Mesenchymal stem cell (in vitro differentiated cells and primary cell): ENCODE measurements at regions not wholly inside any gene's neighbourhood (a gene's known extent, or its start where the extent isn't known, plus 50 kb on each side); places are given as distances from the start of the nearest gene placed in this dataset.

Experiments
- DNase-seq: peaks from one replicate; pipeline ENCODE4 v3.0.0-alpha.2; 2013
- H2AFZ ChIP-seq: one replicate; pipeline ENCODE4 v1.6.1; 2013; ENCODE audit warnings: low read depth, mild to moderate bottlenecking, control low read depth, inconsistent platforms, low read length, moderate library complexity
- H2AK5ac ChIP-seq: 2 replicates; pipeline ENCODE4 v1.6.1; 2013; ENCODE audit warnings: low read length, moderate library complexity, mild to moderate bottlenecking, inconsistent platforms; ENCODE audit not compliant: severe bottlenecking
- H2BK120ac ChIP-seq: one replicate; pipeline ENCODE4 v1.6.1; 2013; ENCODE audit warnings: low read depth, mild to moderate bottlenecking, inconsistent platforms, low read length, moderate library complexity
- H2BK12ac ChIP-seq, 2 experiments: one replicate each; pipeline ENCODE4 v1.6.1; 2013; ENCODE audit warnings: inconsistent platforms in 2 of 2, low read length in 2 of 2, mild to moderate bottlenecking in 2 of 2, moderate library complexity in 2 of 2, control low read depth in 1 of 2
- H2BK15ac ChIP-seq: one replicate; pipeline ENCODE4 v1.6.1; 2013; ENCODE audit warnings: mild to moderate bottlenecking, low read depth, inconsistent platforms; ENCODE audit not compliant: poor library complexity, severe bottlenecking
- H2BK5ac ChIP-seq: 2 replicates; pipeline ENCODE4 v1.6.1; 2013; ENCODE audit warnings: low read depth, mild to moderate bottlenecking, low read length, control low read depth, inconsistent platforms; ENCODE audit not compliant: poor library complexity, severe bottlenecking
- H3K14ac ChIP-seq, 2 experiments: one replicate each; pipeline ENCODE4 v1.6.1; 2013; ENCODE audit warnings: inconsistent platforms in 2 of 2, low read length in 2 of 2, control low read depth in 1 of 2, mild to moderate bottlenecking in 1 of 2, moderate library complexity in 1 of 2
- H3K18ac ChIP-seq, 2 experiments: one replicate each; pipeline ENCODE4 v1.6.1; 2013; ENCODE audit warnings: inconsistent platforms in 2 of 2, low read length in 2 of 2, control low read depth in 1 of 2, low read depth in 1 of 2, mild to moderate bottlenecking in 1 of 2
- H3K23ac ChIP-seq, 2 experiments: one replicate each; pipeline ENCODE4 v1.6.1; 2013; ENCODE audit warnings: inconsistent platforms in 2 of 2, low read length in 2 of 2, mild to moderate bottlenecking in 2 of 2, moderate library complexity in 2 of 2, control low read depth in 1 of 2
- H3K27ac ChIP-seq: 2 replicates; pipeline ENCODE4 v1.5.1; 2013; ENCODE audit warnings: mild to moderate bottlenecking, moderate library complexity, low read length, control low read depth, inconsistent platforms; ENCODE audit not compliant: poor library complexity, severe bottlenecking
- H3K27me3 ChIP-seq, 2 experiments: 2 replicates each; pipeline versions ENCODE4 v1.6.1 to v1.7.0; 2013; ENCODE audit warnings: low read length in 2 of 2, mild to moderate bottlenecking in 2 of 2, moderate library complexity in 2 of 2, control low read depth in 1 of 2, inconsistent platforms in 1 of 2; ENCODE audit not compliant: control insufficient read depth in 1 of 2, insufficient read depth in 1 of 2
- H3K36me3 ChIP-seq, 2 experiments: 2 replicates each; pipeline versions ENCODE4 v1.6.1 to v1.7.0; 2013; ENCODE audit warnings: low read length in 2 of 2, control low read depth in 1 of 2, inconsistent platforms in 1 of 2, low read depth in 1 of 2, mild to moderate bottlenecking in 1 of 2; ENCODE audit not compliant: insufficient read depth in 2 of 2, control insufficient read depth in 1 of 2
- H3K4ac ChIP-seq, 2 experiments: one replicate each; pipeline ENCODE4 v1.6.1; 2013; ENCODE audit warnings: inconsistent platforms in 2 of 2, low read length in 2 of 2, mild to moderate bottlenecking in 2 of 2, moderate library complexity in 2 of 2, control low read depth in 1 of 2, low read depth in 1 of 2
- H3K4me1 ChIP-seq: 2 replicates; pipeline ENCODE4 v1.6.1; 2013; ENCODE audit warnings: low read depth, low read length, control low read depth; ENCODE audit not compliant: control insufficient read depth, insufficient read depth
- H3K4me2 ChIP-seq: 2 replicates; pipeline ENCODE4 v1.6.1; 2013; ENCODE audit warnings: low read length, mild to moderate bottlenecking, inconsistent platforms; ENCODE audit not compliant: poor library complexity, severe bottlenecking
- H3K4me3 ChIP-seq, 2 experiments: 2 replicates each; pipeline versions ENCODE4 v1.5.1 to v1.7.0; 2013; ENCODE audit warnings: low read length in 2 of 2, mild to moderate bottlenecking in 2 of 2, control low read depth in 1 of 2, low read depth in 1 of 2; ENCODE audit not compliant: insufficient read depth in 1 of 2
- H3K79me1 ChIP-seq: replicated peaks from 2 replicates; pipeline ENCODE4 v1.6.1; 2013; ENCODE audit warnings: mild to moderate bottlenecking, control low read depth, low read length, inconsistent platforms; ENCODE audit not compliant: poor library complexity, severe bottlenecking
- H3K9ac ChIP-seq: 2 replicates; pipeline ENCODE4 v1.7.0; 2013; ENCODE audit warnings: mild to moderate bottlenecking, low read length, moderate library complexity
- H3K9me3 ChIP-seq: 2 replicates; pipeline ENCODE4 v1.7.0; 2013; ENCODE audit warnings: mild to moderate bottlenecking, low read length; ENCODE audit not compliant: control insufficient read depth
- H4K8ac ChIP-seq: one replicate; pipeline ENCODE4 v1.6.1; 2013; ENCODE audit warnings: inconsistent platforms, mild to moderate bottlenecking, low read length, moderate library complexity
- H4K91ac ChIP-seq: one replicate; pipeline ENCODE4 v1.6.1; 2013; ENCODE audit warnings: mild to moderate bottlenecking, low read length, inconsistent platforms
- WGBS: methylation state at CpG from one replicate; pipeline ENCODE4 v1.1.7; 2013; ENCODE audit warnings: mixed read lengths; 5-methylcytosine and 5-hydroxymethylcytosine counted together

- no peaks in the 10 kb centered on the region for H3K36me3 ChIP-seq
- H2BK120ac ChIP-seq: no peak overlapping the region
- no peak overlapping the region for H2AFZ ChIP-seq
- H3K18ac ChIP-seq: no peak overlapping the region
- H2AK5ac ChIP-seq: no peak overlapping the region
- no peak overlapping the region for H3K9ac ChIP-seq
- H3K4me2 ChIP-seq: no peak overlapping the region
- H3K27ac ChIP-seq: no peak overlapping the region
- peaks cover 12% of the 10 kb centered on the region for H3K9me3 ChIP-seq
- H3K4ac ChIP-seq: no peak overlapping the region
- no peaks in the 10 kb centered on the region for H3K4me1 ChIP-seq
- no peak overlapping the region for H3K14ac ChIP-seq
- H3K27me3 ChIP-seq: no peaks in the 10 kb centered on the region
- no peak for DNase-seq
- no peaks in the 10 kb centered on the region for H3K79me1 ChIP-seq
- no peak overlapping the region for H2BK12ac ChIP-seq
- H4K8ac ChIP-seq: no peak overlapping the region
- H3K4me3 ChIP-seq: no peak overlapping the region
- H4K91ac ChIP-seq: no peak overlapping the region
- 90% methylated on average over 3 of the region's 3 CpGs for WGBS
- H3K23ac ChIP-seq: no peak overlapping the region
- no peak overlapping the region for H2BK5ac ChIP-seq
- H2BK15ac ChIP-seq: no peak overlapping the region
These were observed 485.4 kb downstream of the TLR4 start for GRCh38 chr9:118189615-118190014.

- Histone ChIP-seq H3K4me1 (no peaks in the 10 kb centered on the region), H3K4me2 (no peak overlapping the region), H3K23ac (no peak overlapping the region), H3K9me3 (peaks cover 16% of the 10 kb centered on the region), H4K8ac (no peak overlapping the region), H3K27ac (no peak overlapping the region), H2AFZ (no peak overlapping the region), H3K4me3 (no peak overlapping the region), H2BK120ac (no peak overlapping the region), H4K91ac (no peak overlapping the region), H2BK12ac (no peak overlapping the region), H3K79me1 (no peaks in the 10 kb centered on the region), H3K27me3 (no peaks in the 10 kb centered on the region), H3K9ac (no peak overlapping the region), H3K4ac (no peak overlapping the region), H3K18ac (no peak overlapping the region), H3K14ac (no peak overlapping the region), H3K36me3 (no peaks in the 10 kb centered on the region), H2BK5ac (no peak overlapping the region), H2BK15ac (no peak overlapping the region), H2AK5ac (no peak overlapping the region)
- no CpG with 5 or more reads among the region's 2 CpGs for WGBS
- no peak for DNase-seq
These were observed 488.6 kb downstream of the TLR4 start for GRCh38 chr9:118192807-118193206.

- no peak overlapping the region for H3K23ac ChIP-seq
- no peak overlapping the region for H3K4ac ChIP-seq
- no peak for DNase-seq
- no peak overlapping the region for H4K91ac ChIP-seq
- H2BK12ac ChIP-seq: no peak overlapping the region
- H2AK5ac ChIP-seq: no peak overlapping the region
- H3K27ac ChIP-seq: no peak overlapping the region
- peaks cover 7% of the 10 kb centered on the region for H3K9me3 ChIP-seq
- H2BK5ac ChIP-seq: no peak overlapping the region
- no peaks in the 10 kb centered on the region for H3K36me3 ChIP-seq
- H4K8ac ChIP-seq: no peak overlapping the region
- no peak overlapping the region for H3K4me2 ChIP-seq
- no peak overlapping the region for H3K4me3 ChIP-seq
- H3K14ac ChIP-seq: no peak overlapping the region
- no peak overlapping the region for H3K18ac ChIP-seq
- H3K27me3 ChIP-seq: no peaks in the 10 kb centered on the region
- H2AFZ ChIP-seq: no peak overlapping the region
- no peaks in the 10 kb centered on the region for H3K4me1 ChIP-seq
- no peak overlapping the region for H2BK120ac ChIP-seq
- H3K79me1 ChIP-seq: no peaks in the 10 kb centered on the region
- H3K9ac ChIP-seq: no peak overlapping the region
- H2BK15ac ChIP-seq: no peak overlapping the region
These were observed 505.1 kb downstream of the TLR4 start for GRCh38 chr9:118209343-118209742.

GRCh38 chr9:118215549-118215948 lies 511.3 kb downstream of the TLR4 start:
- no peak overlapping the region for H2BK5ac ChIP-seq
- H3K18ac ChIP-seq: no peak overlapping the region
- H3K9me3 ChIP-seq: no peaks in the 10 kb centered on the region
- H2BK12ac ChIP-seq: no peak overlapping the region
- H3K79me1 ChIP-seq: no peaks in the 10 kb centered on the region
- H3K36me3 ChIP-seq: no peaks in the 10 kb centered on the region
- H4K8ac ChIP-seq: no peak overlapping the region
- H4K91ac ChIP-seq: no peak overlapping the region
- WGBS: 79% methylated on average over 1 of the region's 1 CpG
- no peak overlapping the region for H2AK5ac ChIP-seq
- no peak overlapping the region for H3K4me2 ChIP-seq
- H3K27ac ChIP-seq: no peak overlapping the region
- no peaks in the 10 kb centered on the region for H3K27me3 ChIP-seq
- H2BK120ac ChIP-seq: no peak overlapping the region
- H3K14ac ChIP-seq: no peak overlapping the region
- H3K4me3 ChIP-seq: no peak overlapping the region
- H3K4me1 ChIP-seq: no peaks in the 10 kb centered on the region
- no peak overlapping the region for H3K23ac ChIP-seq
- no peak for DNase-seq
- H3K9ac ChIP-seq: no peak overlapping the region
- no peak overlapping the region for H3K4ac ChIP-seq
- H2BK15ac ChIP-seq: no peak overlapping the region
- no peak overlapping the region for H2AFZ ChIP-seq
